ENCODE measurements at regions not wholly inside any gene's neighbourhood (a gene's known extent, or its start where the extent isn't known, plus 50 kb on each side); places are given as distances from the start of the nearest gene placed in this dataset.

DNA sequence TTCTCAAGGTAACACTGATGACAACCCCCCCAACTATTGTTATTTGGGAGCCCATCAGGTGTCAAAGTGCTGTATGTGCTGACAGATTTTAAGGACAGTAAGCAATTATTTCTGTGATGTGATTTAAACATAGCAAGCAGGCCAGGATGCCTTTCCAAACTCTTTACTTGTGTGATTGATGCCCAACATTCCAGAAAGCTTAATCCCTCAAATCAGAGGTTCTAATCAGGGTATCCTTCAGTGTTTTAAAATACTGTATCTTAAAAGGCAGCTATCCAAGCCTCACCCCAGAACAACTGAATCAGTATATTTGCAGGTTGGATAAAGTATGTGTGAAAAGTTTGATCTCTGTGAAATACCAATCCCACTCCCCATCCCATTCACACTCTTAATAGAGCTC lies 119.7 kb downstream of the GASK1B start:
- no peak overlapping the region for H3K27ac ChIP-seq
- no TSS peak for BruUV-seq (replicated peaks)
- no peaks in the 10 kb centered on the region for H3K9me2 ChIP-seq (ENCODE audit: insufficient read depth)
- intact Hi-C loops (cut with micrococcal nuclease; ENCODE audit: unreplicated experiment) = no loop called here
- CTCF ChIA-PET = no interaction called here
- POLR2A ChIA-PET (ENCODE audit: unreplicated experiment) = no interaction called here
- H3K4me2 ChIP-seq = no peak overlapping the region
- no peaks in the 10 kb centered on the region for H3K36me3 ChIP-seq (ENCODE audit: low read depth)
- H4K20me1 ChIP-seq (ENCODE audit: insufficient read depth) = no peaks in the 10 kb centered on the region
- DNase-seq = no peak
- no peak overlapping the region for H3K4me3 ChIP-seq
- no peak overlapping the region for H2AFZ ChIP-seq
- H3F3A ChIP-seq (ENCODE audit: insufficient read depth, low read depth) = no peaks in the 10 kb centered on the region
- no peaks in the 10 kb centered on the region for H3K9me3 ChIP-seq (ENCODE audit: insufficient read depth, low read depth)
- TF ChIP-seq EZH2 (IDR thresholded peaks at IDR 0.05; ENCODE audit: low read depth) = no peak
- TF ChIP-seq, protein P1, sequence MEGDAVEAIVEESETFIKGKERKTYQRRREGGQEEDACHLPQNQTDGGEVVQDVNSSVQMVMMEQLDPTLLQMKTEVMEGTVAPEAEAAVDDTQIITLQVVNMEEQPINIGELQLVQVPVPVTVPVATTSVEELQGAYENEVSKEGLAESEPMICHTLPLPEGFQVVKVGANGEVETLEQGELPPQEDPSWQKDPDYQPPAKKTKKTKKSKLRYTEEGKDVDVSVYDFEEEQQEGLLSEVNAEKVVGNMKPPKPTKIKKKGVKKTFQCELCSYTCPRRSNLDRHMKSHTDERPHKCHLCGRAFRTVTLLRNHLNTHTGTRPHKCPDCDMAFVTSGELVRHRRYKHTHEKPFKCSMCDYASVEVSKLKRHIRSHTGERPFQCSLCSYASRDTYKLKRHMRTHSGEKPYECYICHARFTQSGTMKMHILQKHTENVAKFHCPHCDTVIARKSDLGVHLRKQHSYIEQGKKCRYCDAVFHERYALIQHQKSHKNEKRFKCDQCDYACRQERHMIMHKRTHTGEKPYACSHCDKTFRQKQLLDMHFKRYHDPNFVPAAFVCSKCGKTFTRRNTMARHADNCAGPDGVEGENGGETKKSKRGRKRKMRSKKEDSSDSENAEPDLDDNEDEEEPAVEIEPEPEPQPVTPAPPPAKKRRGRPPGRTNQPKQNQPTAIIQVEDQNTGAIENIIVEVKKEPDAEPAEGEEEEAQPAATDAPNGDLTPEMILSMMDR (conservative IDR thresholded peaks at IDR 0.05) = no peak
- no peaks in the 10 kb centered on the region for H3K4me1 ChIP-seq (replicated peaks; ENCODE audit: insufficient read depth)
- H3K27me3 ChIP-seq (ENCODE audit: insufficient read depth, low read depth) = no peaks in the 10 kb centered on the region
- H3K79me2 ChIP-seq (ENCODE audit: low read depth) = no peaks in the 10 kb centered on the region

GRCh38 chr4:158051401-158052235 lies 121.2 kb downstream of the GASK1B start:
- H3K4me2 ChIP-seq = no peak overlapping the region
- ChIA-PET CTCF (no interaction called here), POLR2A (ENCODE audit: unreplicated experiment) (interaction anchor here (0.8 kb wide), 1 partner anchor 31 kb away, joined by 3 read pairs; no protein-coding TSS in a partner anchor)
- no peak for DNase-seq
- no peak overlapping the region for H2AFZ ChIP-seq
- no peaks in the 10 kb centered on the region for H3F3A ChIP-seq (ENCODE audit: insufficient read depth, low read depth)
- H3K36me3 ChIP-seq (ENCODE audit: low read depth) = no peaks in the 10 kb centered on the region
- no peaks in the 10 kb centered on the region for H4K20me1 ChIP-seq (ENCODE audit: insufficient read depth)
- TF ChIP-seq, protein P1 (conservative IDR thresholded peaks at IDR 0.05) = no peak
- TF ChIP-seq EZH2 (IDR thresholded peaks at IDR 0.05; ENCODE audit: low read depth) = no peak
- H3K4me3 ChIP-seq = no peak overlapping the region
- BruUV-seq (replicated peaks) = no TSS peak
- no peak overlapping the region for H3K27ac ChIP-seq
- H3K9me2 ChIP-seq (ENCODE audit: insufficient read depth) = no peaks in the 10 kb centered on the region
- no peaks in the 10 kb centered on the region for H3K27me3 ChIP-seq (ENCODE audit: insufficient read depth, low read depth)
- no peaks in the 10 kb centered on the region for H3K9me3 ChIP-seq (ENCODE audit: insufficient read depth, low read depth)
- intact Hi-C loops (cut with micrococcal nuclease; ENCODE audit: unreplicated experiment) = no loop called here
- no peaks in the 10 kb centered on the region for H3K4me1 ChIP-seq (replicated peaks; ENCODE audit: insufficient read depth)
- no peaks in the 10 kb centered on the region for H3K79me2 ChIP-seq (ENCODE audit: low read depth)

GRCh38 chr4:158050942-158051341 lies 121.9 kb downstream of the GASK1B start:
- Histone ChIP-seq H4K20me1 (ENCODE audit: insufficient read depth) (no peaks in the 10 kb centered on the region), H3K27me3 (ENCODE audit: insufficient read depth, low read depth) (no peaks in the 10 kb centered on the region), H3K4me1 (replicated peaks; ENCODE audit: insufficient read depth) (no peaks in the 10 kb centered on the region), H3K79me2 (ENCODE audit: low read depth) (no peaks in the 10 kb centered on the region), H3K36me3 (ENCODE audit: low read depth) (no peaks in the 10 kb centered on the region), H3K9me3 (ENCODE audit: insufficient read depth, low read depth) (no peaks in the 10 kb centered on the region), H3K9me2 (ENCODE audit: insufficient read depth) (no peaks in the 10 kb centered on the region), H3F3A (ENCODE audit: insufficient read depth, low read depth) (no peaks in the 10 kb centered on the region), H3K4me3 (no peak overlapping the region), H3K4me2 (no peak overlapping the region), H2AFZ (no peak overlapping the region), H3K27ac (no peak overlapping the region)
- ChIA-PET CTCF (no interaction called here), POLR2A (ENCODE audit: unreplicated experiment) (no interaction called here)
- TF ChIP-seq, protein P1 (conservative IDR thresholded peaks at IDR 0.05) = no peak
- no peak for TF ChIP-seq EZH2 (IDR thresholded peaks at IDR 0.05; ENCODE audit: low read depth)
- no peak for DNase-seq
- BruUV-seq (replicated peaks) = no TSS peak
- intact Hi-C loops (cut with micrococcal nuclease; ENCODE audit: unreplicated experiment) = no loop called here

Data from PC-9 (cell line).